HG03066 (cell line): ENCODE measurements at regions not wholly inside any gene's neighbourhood (a gene's known extent, or its start where the extent isn't known, plus 50 kb on each side); places are given as distances from the start of the nearest gene placed in this dataset.

Experiments
- ATAC-seq: cut with Tn5 transposase; IDR thresholded peaks from one replicate; pipeline ENCODE4 v1.9.1; 2021; ENCODE audit warnings: low read depth; ENCODE audit not compliant: unreplicated experiment

DNA sequence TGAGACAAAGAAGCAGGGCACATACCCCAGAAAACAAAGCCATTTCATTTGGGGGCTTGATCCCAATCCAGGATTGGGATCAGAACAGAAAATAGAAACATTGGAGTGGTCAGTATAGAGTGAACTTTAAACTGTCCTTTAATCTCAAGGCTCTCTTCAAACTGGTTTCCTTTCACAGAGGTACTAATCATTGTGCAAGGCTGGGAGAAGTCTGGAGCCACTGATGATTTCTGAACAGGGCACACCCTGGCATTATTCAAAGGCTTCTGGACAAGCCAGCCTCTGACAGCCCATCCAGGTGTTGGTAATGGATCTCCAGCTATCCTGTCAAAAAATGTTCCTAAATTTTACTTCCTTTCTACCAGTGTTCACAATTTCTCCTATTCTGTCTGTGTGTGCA lies 244.5 kb downstream of the DDX3Y start:
- ATAC-seq, result no peak

DNA sequence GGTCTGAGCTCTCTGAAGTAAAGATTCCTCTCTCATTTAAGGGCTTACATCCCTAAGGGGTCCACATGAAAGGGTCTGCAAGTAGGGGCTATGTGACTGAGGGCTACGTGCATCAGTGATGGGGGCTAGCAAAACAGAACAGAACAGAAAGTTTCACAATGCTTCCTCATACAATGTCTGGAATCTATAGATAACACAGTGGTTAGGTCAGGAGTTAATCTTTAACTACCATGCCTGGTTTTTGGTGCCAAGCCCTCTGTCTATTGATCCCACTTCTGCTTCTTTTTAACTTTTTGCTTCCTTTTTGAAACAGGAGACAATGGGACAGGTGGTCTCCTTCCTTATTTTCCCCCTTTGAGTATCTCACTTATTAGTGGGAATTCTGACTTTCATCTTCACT lies 263.0 kb downstream of the DDX3Y start:
- no peak for ATAC-seq

DNA sequence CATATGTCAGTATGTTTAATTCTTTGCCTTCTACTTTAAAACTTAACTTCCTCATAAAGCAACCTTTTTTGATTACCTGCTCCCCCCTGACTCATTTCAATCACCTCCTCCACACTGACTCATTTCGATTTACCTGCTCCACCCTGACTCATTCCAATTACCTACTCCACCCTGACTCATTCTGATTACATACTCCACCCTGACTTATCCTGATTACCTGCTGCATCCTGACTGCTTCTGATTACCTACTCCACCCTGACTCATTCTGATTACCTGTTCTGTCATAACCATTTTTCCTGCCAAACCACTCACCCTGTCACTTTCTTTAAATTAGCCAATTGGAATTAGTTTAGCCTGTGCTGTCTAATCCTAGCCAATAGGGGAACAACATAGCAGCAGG lies 263.6 kb downstream of the DDX3Y start:
- ATAC-seq, result no peak
